ENCODE measurements at regions not wholly inside any gene's neighbourhood (a gene's known extent, or its start where the extent isn't known, plus 50 kb on each side); places are given as distances from the start of the nearest gene placed in this dataset.

DNA sequence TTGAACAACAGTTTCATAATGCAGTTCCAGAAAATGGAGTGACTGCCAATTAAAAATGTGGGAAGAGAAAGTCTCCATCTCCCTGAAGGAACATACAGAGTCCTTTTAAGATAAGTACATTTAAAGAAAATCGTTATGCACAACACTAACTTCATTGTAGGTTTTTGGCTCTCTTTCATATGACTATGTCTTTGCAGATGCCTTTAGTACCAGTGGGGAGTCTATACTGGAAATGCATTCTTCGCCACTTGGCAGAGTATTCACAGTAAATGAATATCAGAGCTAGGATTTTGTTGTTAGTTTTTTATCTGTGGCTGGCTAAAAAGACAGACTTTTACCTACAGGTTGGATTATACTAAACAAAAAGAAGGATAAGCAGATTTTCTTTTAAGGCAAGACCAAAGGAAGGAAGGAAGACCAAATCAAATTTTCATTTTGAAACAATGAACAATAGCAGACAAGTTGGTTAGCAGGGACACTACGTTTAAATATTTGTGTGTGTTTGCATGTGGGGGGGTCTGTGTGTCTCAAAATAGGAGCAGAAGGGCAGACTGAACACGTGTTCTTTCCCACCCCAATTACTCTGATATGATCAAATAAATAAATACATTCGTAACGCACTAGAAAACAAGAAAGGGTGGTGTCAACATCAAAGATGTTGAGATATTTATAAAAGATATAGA is 124.5 kb downstream of the BTG1 start:
- no peak for TF ChIP-seq POLR2A (IDR thresholded peaks at IDR 0.05)
- TF ChIP-seq, protein P1, sequence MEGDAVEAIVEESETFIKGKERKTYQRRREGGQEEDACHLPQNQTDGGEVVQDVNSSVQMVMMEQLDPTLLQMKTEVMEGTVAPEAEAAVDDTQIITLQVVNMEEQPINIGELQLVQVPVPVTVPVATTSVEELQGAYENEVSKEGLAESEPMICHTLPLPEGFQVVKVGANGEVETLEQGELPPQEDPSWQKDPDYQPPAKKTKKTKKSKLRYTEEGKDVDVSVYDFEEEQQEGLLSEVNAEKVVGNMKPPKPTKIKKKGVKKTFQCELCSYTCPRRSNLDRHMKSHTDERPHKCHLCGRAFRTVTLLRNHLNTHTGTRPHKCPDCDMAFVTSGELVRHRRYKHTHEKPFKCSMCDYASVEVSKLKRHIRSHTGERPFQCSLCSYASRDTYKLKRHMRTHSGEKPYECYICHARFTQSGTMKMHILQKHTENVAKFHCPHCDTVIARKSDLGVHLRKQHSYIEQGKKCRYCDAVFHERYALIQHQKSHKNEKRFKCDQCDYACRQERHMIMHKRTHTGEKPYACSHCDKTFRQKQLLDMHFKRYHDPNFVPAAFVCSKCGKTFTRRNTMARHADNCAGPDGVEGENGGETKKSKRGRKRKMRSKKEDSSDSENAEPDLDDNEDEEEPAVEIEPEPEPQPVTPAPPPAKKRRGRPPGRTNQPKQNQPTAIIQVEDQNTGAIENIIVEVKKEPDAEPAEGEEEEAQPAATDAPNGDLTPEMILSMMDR (IDR thresholded peaks at IDR 0.05) = no peak
- Histone ChIP-seq H3K27me3 (no peaks in the 10 kb centered on the region), H3K9me3 (no peaks in the 10 kb centered on the region), H3K36me3 (no peaks in the 10 kb centered on the region), H3K27ac (no peak overlapping the region), H3K4me3 (no peak overlapping the region), H3K4me1 (peaks cover 0 to 14% (median 1%) of the 10 kb centered on the region in 12 donors)
- intact Hi-C loops (cut with DNase I) = no loop called here
- DNase-seq (no peak), ATAC-seq (no peak)
- WGBS, 4 donors = 37 to 49% (median 44%) methylated on average over 6 of the region's 6 CpGs

DNA sequence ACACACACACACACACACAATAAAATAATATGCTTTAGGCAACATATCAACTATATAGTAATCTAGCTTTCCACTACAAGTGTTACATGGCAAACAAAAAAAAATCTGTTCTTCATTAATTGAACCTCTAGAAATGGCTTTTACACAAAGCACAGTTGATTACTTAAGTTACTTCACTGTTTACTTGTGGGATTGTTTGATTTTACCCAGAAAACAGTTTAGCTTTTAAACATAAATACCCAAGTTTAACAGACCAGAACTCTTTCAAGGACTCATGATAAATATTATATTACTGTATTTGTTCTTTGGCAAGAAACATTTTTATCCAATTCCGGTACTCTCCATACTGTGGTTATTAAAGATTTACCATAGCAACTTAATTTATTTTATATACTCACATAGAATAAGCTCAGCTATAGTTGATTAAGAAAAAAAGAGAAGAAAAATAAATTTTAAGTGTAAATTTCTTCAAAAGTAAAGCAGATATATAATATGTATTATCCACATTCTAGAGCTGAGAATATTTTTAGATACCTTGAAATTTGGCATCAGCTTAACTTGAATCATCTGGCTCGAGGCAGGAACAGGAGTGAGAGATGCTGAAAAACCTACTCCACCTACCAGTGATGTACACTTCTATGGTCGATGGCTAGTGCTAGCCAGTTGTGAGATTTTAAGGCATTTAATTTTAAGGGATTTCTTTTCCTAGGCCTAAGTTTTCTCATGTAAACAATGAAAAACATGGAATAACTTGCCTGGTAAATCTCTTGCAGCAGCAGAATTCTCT is 126.0 kb downstream of the BTG1 start:
- no peaks in the 10 kb centered on the region for H3K27me3 ChIP-seq
- no peaks in the 10 kb centered on the region for H3K36me3 ChIP-seq
- ATAC-seq (no peak), DNase-seq (no peak)
- WGBS, 4 donors = 74 to 80% (median 75%) methylated on average over 3 of the region's 3 CpGs
- H3K4me1 ChIP-seq = peaks cover 0 to 10% (median 1%) of the 10 kb centered on the region in 12 donors
- TF ChIP-seq, protein P1 (IDR thresholded peaks at IDR 0.05) = no peak
- TF ChIP-seq POLR2A (IDR thresholded peaks at IDR 0.05) = no peak
- intact Hi-C loops (cut with DNase I) = no loop called here
- no peak overlapping the region for H3K27ac ChIP-seq
- no peak overlapping the region for H3K4me3 ChIP-seq
- H3K9me3 ChIP-seq = no peaks in the 10 kb centered on the region

DNA sequence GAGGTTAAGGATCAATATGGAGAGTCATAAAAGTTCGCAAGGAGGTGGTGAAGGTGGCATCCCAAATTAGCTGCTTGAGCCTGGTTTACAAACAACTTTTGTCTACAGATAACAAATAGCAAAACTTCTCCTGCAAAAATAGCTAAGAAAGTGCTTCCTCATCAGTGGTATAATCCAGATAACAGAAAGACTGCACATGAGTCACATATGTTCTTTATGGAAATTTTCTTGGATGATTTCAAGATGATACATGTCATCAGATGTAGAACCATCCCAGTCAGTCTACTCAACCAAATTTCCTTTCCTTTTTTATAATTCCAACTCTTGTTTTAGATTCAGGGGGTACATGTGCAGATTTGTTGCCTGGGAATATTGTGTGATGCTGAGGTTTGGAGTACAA is 133.0 kb downstream of the BTG1 start:
- intact Hi-C loops (cut with DNase I) = no loop called here
- TF ChIP-seq, protein P1 (IDR thresholded peaks at IDR 0.05) = no peak
- TF ChIP-seq POLR2A (IDR thresholded peaks at IDR 0.05) = no peak
- WGBS, 4 donors = 96 to 100% (median 98%) methylated on average over 1 of the region's 1 CpG
- no peak for DNase-seq
- Histone ChIP-seq H3K27ac (no peak overlapping the region), H3K4me1 (no peaks in the 10 kb centered on the region), H3K36me3 (no peaks in the 10 kb centered on the region), H3K27me3 (no peaks in the 10 kb centered on the region), H3K9me3 (no peaks in the 10 kb centered on the region), H3K4me3 (no peak overlapping the region)
- no peak for ATAC-seq

DNA sequence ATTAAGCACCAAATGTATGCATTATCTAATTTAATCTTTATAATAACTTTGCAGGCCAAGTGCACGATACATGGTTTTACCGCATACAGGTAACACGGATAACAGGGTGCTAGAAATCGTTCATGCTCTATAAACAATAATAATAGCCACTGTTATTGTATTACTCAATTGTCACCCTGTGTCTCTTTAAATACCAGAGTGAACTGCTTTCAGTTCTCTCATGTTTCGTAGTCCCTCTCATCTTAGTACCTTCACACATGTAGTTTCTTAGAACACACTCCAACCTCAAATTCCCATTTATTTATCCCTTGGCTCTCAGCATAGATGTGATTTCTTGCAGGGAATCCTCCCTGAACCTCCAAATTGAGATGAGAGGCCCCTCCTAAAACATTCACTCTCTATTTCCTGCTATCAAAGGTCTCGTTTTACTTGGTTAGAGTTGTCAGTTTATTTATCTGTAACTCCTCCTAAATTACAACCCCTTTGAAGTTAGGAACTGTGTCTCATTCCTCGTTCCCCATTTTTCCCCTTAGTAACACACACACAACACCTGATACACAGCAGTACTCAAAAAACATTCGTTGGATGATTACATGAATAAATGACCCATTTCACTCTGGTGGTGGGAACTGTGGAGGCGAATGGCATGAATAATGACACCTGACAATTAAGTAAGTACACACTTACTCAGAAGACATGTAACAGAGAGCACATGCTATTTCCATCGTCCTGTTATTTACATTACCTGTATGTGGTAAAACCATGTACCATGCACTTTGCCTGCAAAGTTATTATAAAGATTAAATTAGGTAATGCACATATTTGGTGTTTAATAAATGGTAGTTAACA is 134.6 kb downstream of the BTG1 start:
- Histone ChIP-seq H3K27me3 (no peaks in the 10 kb centered on the region), H3K4me3 (no peak overlapping the region), H3K36me3 (no peaks in the 10 kb centered on the region), H3K27ac (no peak overlapping the region), H3K4me1 (no peaks in the 10 kb centered on the region), H3K9me3 (no peaks in the 10 kb centered on the region)
- TF ChIP-seq POLR2A (IDR thresholded peaks at IDR 0.05) = no peak
- TF ChIP-seq, protein P1 (IDR thresholded peaks at IDR 0.05) = no peak
- 63 to 91% (median 79%) methylated on average over 10 of the region's 10 CpGs for WGBS, 4 donors
- ATAC-seq (no peak), DNase-seq (no peak)
- intact Hi-C loops (cut with DNase I) = no loop called here

All from heart left ventricle (tissue), 16 donors.